ENCODE measurements at regions not wholly inside any gene's neighbourhood (a gene's known extent, or its start where the extent isn't known, plus 50 kb on each side); places are given as distances from the start of the nearest gene placed in this dataset.

GRCh38 chr21:41098076-41098475 is 69.9 kb upstream of the BACE2 start:
- Mint-ChIP-seq H3K27ac (ENCODE audit: unreplicated experiment) (no peak overlapping the region), H3K4me3 (ENCODE audit: unreplicated experiment) (no peak overlapping the region), H3K27me3 (ENCODE audit: unreplicated experiment) (peaks cover 2% of the 10 kb centered on the region), H3K36me3 (ENCODE audit: unreplicated experiment) (no peaks in the 10 kb centered on the region), H3K4me1 (ENCODE audit: unreplicated experiment) (no peaks in the 10 kb centered on the region), H3K9me3 (ENCODE audit: unreplicated experiment) (peaks cover 34% of the 10 kb centered on the region)
- no peak for TF ChIP-seq CTCF (IDR thresholded peaks at IDR 0.05)
- DNase-seq (ENCODE audit: extremely low spot score, unreplicated experiment): no peak

GRCh38 chr21:41098481-41099042 is 69.4 kb upstream of the BACE2 start:
- Mint-ChIP-seq H3K9me3 (ENCODE audit: unreplicated experiment) (peaks cover 34% of the 10 kb centered on the region), H3K27me3 (ENCODE audit: unreplicated experiment) (peaks cover 2% of the 10 kb centered on the region), H3K36me3 (ENCODE audit: unreplicated experiment) (no peaks in the 10 kb centered on the region), H3K27ac (ENCODE audit: unreplicated experiment) (no peak overlapping the region), H3K4me3 (ENCODE audit: unreplicated experiment) (no peak overlapping the region), H3K4me1 (ENCODE audit: unreplicated experiment) (no peaks in the 10 kb centered on the region)
- TF ChIP-seq CTCF (IDR thresholded peaks at IDR 0.05): no peak
- DNase-seq (ENCODE audit: extremely low spot score, unreplicated experiment): no peak

- Mint-ChIP-seq H3K4me3 (ENCODE audit: unreplicated experiment) (no peak overlapping the region), H3K9me3 (ENCODE audit: unreplicated experiment) (peaks cover 30% of the 10 kb centered on the region), H3K27ac (ENCODE audit: unreplicated experiment) (no peak overlapping the region), H3K27me3 (ENCODE audit: unreplicated experiment) (peaks cover 5% of the 10 kb centered on the region), H3K36me3 (ENCODE audit: unreplicated experiment) (no peaks in the 10 kb centered on the region), H3K4me1 (ENCODE audit: unreplicated experiment) (no peaks in the 10 kb centered on the region)
- TF ChIP-seq CTCF (IDR thresholded peaks at IDR 0.05): no peak
- no peak for DNase-seq (ENCODE audit: extremely low spot score, unreplicated experiment)
These were observed 67.0 kb upstream of the BACE2 start for GRCh38 chr21:41100826-41101550.

GRCh38 chr21:41102281-41102680 is 65.7 kb upstream of the BACE2 start:
- TF ChIP-seq CTCF (IDR thresholded peaks at IDR 0.05): no peak
- Mint-ChIP-seq H3K9me3 (ENCODE audit: unreplicated experiment) (peaks cover 29% of the 10 kb centered on the region), H3K4me1 (ENCODE audit: unreplicated experiment) (no peaks in the 10 kb centered on the region), H3K27ac (ENCODE audit: unreplicated experiment) (no peak overlapping the region), H3K36me3 (ENCODE audit: unreplicated experiment) (no peaks in the 10 kb centered on the region), H3K4me3 (ENCODE audit: unreplicated experiment) (no peak overlapping the region), H3K27me3 (ENCODE audit: unreplicated experiment) (peaks cover 7% of the 10 kb centered on the region)
- no peak for DNase-seq (ENCODE audit: extremely low spot score, unreplicated experiment)

DNA sequence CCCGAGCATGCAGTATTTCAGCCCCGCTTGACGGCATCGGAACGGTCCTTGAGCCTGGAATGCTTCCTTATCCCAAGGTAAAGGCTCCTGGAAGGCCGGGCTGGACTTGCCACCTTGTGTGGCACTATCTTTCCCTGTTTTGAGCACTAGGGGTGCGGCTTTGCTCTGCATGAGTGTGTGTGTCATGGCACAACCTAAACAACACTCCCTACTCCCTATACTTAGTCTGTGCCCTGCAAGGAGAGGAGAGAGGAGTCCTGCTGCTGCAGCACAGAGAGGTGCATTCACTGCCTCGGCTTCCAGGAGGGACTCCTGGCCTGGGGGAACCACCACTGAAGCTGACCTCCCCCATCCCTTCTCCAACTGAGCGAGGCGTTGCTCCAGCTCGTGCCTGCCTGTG is 60.4 kb upstream of the BACE2 start:
- no peaks in the 10 kb centered on the region for H3K36me3 Mint-ChIP-seq (ENCODE audit: unreplicated experiment)
- no peaks in the 10 kb centered on the region for H3K9me3 Mint-ChIP-seq (ENCODE audit: unreplicated experiment)
- no peak for DNase-seq (ENCODE audit: extremely low spot score, unreplicated experiment)
- TF ChIP-seq CTCF (IDR thresholded peaks at IDR 0.05): no peak
- no peak overlapping the region for H3K4me3 Mint-ChIP-seq (ENCODE audit: unreplicated experiment)
- H3K4me1 Mint-ChIP-seq (ENCODE audit: unreplicated experiment): no peaks in the 10 kb centered on the region
- peaks cover 12% of the 10 kb centered on the region for H3K27me3 Mint-ChIP-seq (ENCODE audit: unreplicated experiment)
- no peak overlapping the region for H3K27ac Mint-ChIP-seq (ENCODE audit: unreplicated experiment)

All from osteocyte (in vitro differentiated cells).